Tibial artery (tissue), 4 donors: ENCODE measurements at regions not wholly inside any gene's neighbourhood (a gene's known extent, or its start where the extent isn't known, plus 50 kb on each side); places are given as distances from the start of the nearest gene placed in this dataset.
"Not testable (repeated sequence)": the region's sequence is repeated elsewhere in the genome, so short reads cannot be mapped to it uniquely, and the experiment has no call there.

Source experiments
- DNase-seq, 2 donors: peaks; one replicate each; pipeline ENCODE4 v3.0.0-alpha.2; 2019
- H3K27ac ChIP-seq, 2 donors: fragments of 200-600 bp; sonication (generic) in 1 of 2; 1 replicate in 1 of 2; 2 replicates in 1 of 2; pipeline ENCODE4 v1.5.1; 2018 to 2019; ENCODE audit warnings: mild to moderate bottlenecking in 1 of 2
- H3K27me3 ChIP-seq, 2 donors: fragments of 200-600 bp; sonication (generic) in 1 of 2; one replicate each; pipeline versions ENCODE4 v1.5.1 to v1.6.0; 2016 to 2019
- H3K36me3 ChIP-seq, 3 donors: fragments of 200-600 bp; sonication (generic) in 2 of 3; one replicate each; pipeline ENCODE4 v1.5.1; 2016 to 2019; ENCODE audit warnings: mild to moderate bottlenecking in 2 of 3
- H3K4me1 ChIP-seq, 4 donors: fragments of 200-600 bp; sonication (generic) in 2 of 4; 1 replicate in 3 of 4; 2 replicates in 1 of 4; pipeline ENCODE4 v1.5.1; 2016 to 2019
- H3K4me3 ChIP-seq, 2 donors: fragments of 200-600 bp; sonication (generic) in 1 of 2; 1 replicate in 1 of 2; 2 replicates in 1 of 2; pipeline ENCODE4 v1.5.1; 2018 to 2019; ENCODE audit warnings: mild to moderate bottlenecking in 2 of 2
- H3K9me3 ChIP-seq, 3 donors: fragments of 200-600 bp; sonication (generic) in 1 of 3; one replicate each; pipeline ENCODE4 v1.5.1; 2016 to 2019
- CTCF ChIP-seq, 2 experiments: fragments of 200-600 bp in 1 of 2; fragments of 450-650 bp in 1 of 2; IDR thresholded peaks; one replicate each; pipeline ENCODE4 v1.5.1; 2017 to 2019; ENCODE audit warnings: antibody characterized with exemption in 2 of 2, mild to moderate bottlenecking in 1 of 2, moderate library complexity in 1 of 2
- intact Hi-C: fragments of 100-400 bp; cut with DNase I; formaldehyde crosslinking; loops from one replicate; pipeline ENCODE4 v1.15.0; 2023; ENCODE audit warnings: low total_unique reads

GRCh38 chr7:114802632-114803031 lies 119.3 kb upstream of the MDFIC start:
- intact Hi-C loops, result no loop called here
- no peak for TF ChIP-seq CTCF (IDR thresholded peaks at IDR 0.05)
- Histone ChIP-seq H3K4me1 (no peaks in the 10 kb centered on the region), H3K27ac (no peak overlapping the region), H3K27me3 (no peaks in the 10 kb centered on the region), H3K4me3 (no peak overlapping the region), H3K36me3 (no peaks in the 10 kb centered on the region), H3K9me3 (no peaks in the 10 kb centered on the region)
- no peak for DNase-seq

- no peaks in the 10 kb centered on the region for H3K4me1 ChIP-seq
- H3K27ac ChIP-seq, result no peak overlapping the region
- no peak for DNase-seq
- no peaks in the 10 kb centered on the region for H3K36me3 ChIP-seq
- intact Hi-C loops, result no loop called here
- TF ChIP-seq CTCF (IDR thresholded peaks at IDR 0.05), result no peak
- no peaks in the 10 kb centered on the region for H3K9me3 ChIP-seq
- H3K4me3 ChIP-seq, result no peak overlapping the region
- H3K27me3 ChIP-seq, result no peaks in the 10 kb centered on the region
Measured at GRCh38 chr7:114806590-114807162, 115.2 kb upstream of the MDFIC start.

GRCh38 chr7:114812570-114812969 lies 109.3 kb upstream of the MDFIC start:
- H3K9me3 ChIP-seq, result no peaks in the 10 kb centered on the region
- intact Hi-C loops, result no loop called here
- no peak for DNase-seq
- no peaks in the 10 kb centered on the region for H3K27me3 ChIP-seq
- H3K27ac ChIP-seq, result no peak overlapping the region
- no peak overlapping the region for H3K4me3 ChIP-seq
- TF ChIP-seq CTCF (IDR thresholded peaks at IDR 0.05), result no peak
- no peaks in the 10 kb centered on the region for H3K36me3 ChIP-seq
- no peaks in the 10 kb centered on the region for H3K4me1 ChIP-seq

GRCh38 chr7:114813624-114814023 lies 108.3 kb upstream of the MDFIC start:
- DNase-seq, result no peak
- Histone ChIP-seq H3K4me1 (no peaks in the 10 kb centered on the region), H3K36me3 (no peaks in the 10 kb centered on the region), H3K27ac (no peak overlapping the region), H3K27me3 (no peaks in the 10 kb centered on the region), H3K9me3 (no peaks in the 10 kb centered on the region), H3K4me3 (no peak overlapping the region)
- no peak for TF ChIP-seq CTCF (IDR thresholded peaks at IDR 0.05)
- intact Hi-C loops, result no loop called here

GRCh38 chr7:114817036-114817435 lies 104.9 kb upstream of the MDFIC start:
- H3K9me3 ChIP-seq, intact Hi-C loops, DNase-seq, H3K36me3 ChIP-seq, H3K27me3 ChIP-seq, H3K4me3 ChIP-seq, H3K27ac ChIP-seq: not testable (repeated sequence)
- H3K4me1 ChIP-seq, result peaks cover 0 to 21% (median 10%) of the 10 kb centered on the region in 4 donors

DNA sequence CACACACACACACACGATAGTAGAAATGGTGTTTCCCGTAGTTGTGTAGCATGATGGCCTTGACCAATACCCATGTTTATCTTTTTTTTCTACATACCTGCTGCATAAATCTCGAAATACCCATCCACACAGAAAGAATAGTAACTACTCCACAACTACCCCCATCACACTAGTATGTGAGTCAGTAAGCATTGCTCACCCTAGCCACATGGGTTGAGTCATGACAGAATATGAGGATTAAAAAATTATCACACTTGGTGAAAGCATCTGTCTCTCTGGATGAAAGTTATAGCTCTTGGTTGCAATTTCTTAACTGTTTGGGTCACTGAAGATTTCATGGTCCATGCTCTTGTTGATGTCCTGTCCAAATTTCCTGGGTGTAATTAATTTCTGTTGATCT lies 103.4 kb upstream of the MDFIC start:
- no peak overlapping the region for H3K4me3 ChIP-seq

More for the DNA sequence above, 103.4 kb upstream of the MDFIC start:
- H3K9me3 ChIP-seq, result no peaks in the 10 kb centered on the region
- H3K27me3 ChIP-seq, result no peaks in the 10 kb centered on the region
- H3K27ac ChIP-seq, result no peak overlapping the region
- intact Hi-C loops, result no loop called here
- no peak for DNase-seq
- no peaks in the 10 kb centered on the region for H3K36me3 ChIP-seq
- H3K4me1 ChIP-seq, result peaks cover 0 to 21% (median 10%) of the 10 kb centered on the region in 4 donors
- TF ChIP-seq CTCF (IDR thresholded peaks at IDR 0.05), result no peak
